ENCODE measurements at regions not wholly inside any gene's neighbourhood (a gene's known extent, or its start where the extent isn't known, plus 50 kb on each side); places are given as distances from the start of the nearest gene placed in this dataset.

DNA sequence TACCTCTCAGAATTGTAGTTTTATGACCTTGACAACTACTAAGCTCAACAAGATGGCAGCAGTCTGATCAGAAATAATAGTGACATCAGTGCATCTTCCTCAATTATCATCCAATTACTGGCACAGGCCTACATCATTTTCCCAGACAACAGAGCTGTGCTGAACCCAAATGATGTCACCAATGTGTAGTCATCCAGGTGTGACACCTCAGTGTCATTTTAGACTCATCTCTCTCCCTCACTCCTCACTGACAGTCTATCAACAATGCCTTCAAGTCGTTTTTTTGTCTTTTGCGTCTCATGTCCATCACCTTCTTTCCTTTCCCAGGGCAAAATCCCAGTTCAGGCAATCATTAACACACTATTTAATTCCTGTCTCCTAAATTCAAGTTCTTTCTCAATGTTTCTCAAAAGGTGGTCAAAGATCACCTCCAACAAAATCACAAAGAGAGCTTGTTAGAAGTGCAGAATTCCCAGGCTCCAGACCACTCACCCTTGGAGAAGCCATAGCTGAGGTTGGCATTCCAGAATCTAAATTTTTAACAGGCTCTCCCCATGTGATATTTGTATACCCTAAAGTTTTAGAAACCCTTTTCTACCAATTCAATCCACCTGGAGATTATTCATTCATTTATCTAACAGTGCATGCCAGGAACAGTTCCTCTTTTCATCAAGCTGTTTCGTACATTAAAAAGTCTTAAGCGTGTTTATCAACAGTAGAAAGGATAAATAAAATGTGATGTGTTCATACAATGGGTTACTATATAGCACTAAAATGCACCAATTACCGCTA lies 125.3 kb upstream of the KLF7 start:
- peak; percentile 11 for DNase-seq

DNA sequence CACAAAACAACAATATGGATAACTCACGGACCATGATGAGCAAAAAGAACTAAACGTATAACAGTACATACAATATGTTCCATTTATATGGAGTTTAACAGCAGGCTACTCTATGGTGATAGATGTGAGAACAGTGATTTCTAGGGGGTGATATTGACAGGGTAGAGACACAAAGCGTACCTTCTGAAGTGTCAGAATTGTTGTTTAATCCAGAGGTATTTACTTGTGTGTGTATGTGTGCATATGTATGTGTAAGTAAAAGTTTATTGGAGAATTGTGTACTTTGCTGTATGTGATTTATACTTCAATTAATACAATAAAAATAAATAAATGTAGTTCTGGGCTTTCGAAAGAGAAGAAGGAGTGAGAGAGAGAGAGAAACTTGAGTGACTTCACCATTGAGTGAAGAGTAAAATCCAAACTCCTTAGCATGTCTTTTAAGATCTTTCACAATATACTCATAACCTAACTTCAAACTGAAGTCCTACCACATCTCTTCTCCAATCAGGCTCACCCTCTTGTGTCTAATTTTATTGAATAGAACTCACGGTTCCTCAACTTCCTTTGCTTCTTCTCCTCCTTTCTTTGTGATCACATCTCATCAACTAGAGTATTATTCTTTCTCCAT lies 126.0 kb upstream of the KLF7 start:
- DNase-seq = no peak

DNA sequence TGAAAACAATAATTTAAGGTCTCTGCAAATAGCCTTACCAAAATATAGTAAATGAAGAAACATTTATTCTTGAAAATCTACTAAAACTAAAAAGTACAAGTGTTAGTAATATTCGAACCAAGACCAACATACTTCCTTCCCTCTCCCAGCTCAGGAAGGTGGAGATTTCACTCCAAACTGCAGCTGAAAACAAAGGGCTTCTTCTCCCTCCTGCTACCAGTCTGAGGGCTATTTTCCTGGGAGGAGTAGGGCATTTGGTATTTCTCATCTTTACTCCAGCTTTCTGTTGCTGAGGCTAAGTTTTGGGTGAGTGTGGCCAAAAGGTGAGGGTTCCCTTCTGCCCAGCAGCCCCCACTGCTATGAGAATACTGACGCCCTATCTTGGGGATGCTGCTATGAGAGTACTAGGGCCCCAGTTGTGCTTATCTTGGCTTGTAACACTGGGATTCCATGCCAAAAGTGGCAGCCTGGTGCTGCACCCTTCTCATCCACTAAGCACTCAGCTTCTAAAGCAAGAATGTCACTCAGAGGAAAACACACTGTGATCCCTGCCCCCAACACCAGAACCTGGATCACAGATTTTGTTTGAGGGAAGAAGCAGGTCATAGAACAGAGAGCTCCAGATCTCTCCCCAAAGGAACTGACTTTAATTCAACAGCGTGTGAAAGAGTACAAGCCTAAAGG lies 130.7 kb upstream of the KLF7 start:
- DNase-seq = no peak

DNA sequence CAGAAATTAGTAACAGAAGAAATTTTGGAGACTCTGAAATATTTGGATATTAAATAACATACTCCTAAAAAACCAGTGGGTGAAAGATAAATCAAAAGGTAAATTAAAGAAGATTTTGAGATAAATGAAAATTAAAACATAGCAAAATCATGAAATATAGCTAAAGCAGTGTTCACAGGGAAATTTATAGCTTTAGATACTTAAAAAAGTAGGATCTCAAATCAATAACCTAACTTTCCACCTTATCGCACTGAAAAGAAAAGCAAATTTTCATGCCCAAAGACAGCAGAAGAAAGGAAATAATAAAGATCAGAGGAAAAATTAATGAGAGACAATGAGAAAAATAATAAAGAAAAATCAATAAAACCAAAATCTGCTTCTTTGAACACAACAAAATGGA lies 135.1 kb upstream of the KLF7 start:
- no peak for DNase-seq

DNA sequence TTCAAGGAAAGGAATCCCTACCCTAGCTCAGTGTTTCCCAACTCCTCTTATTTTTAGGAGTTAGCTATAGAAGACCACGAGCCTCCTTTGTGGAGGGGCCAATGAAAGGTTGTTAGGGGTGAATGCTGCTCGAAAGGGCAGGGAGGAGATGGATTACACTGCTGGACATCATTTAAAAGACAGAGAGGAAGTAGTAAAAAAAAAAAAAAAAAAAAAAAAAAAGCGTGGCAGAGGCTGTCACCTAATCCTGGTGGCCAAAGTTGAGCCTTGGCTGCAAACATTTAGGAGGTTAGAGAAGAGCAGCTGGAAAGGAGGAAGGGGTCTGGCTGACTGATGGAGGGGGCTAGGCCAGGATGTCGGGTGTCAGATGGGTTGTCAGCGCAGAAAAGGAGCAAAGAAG lies 139.0 kb upstream of the KLF7 start:
- peak; percentile 33 for DNase-seq

DNA sequence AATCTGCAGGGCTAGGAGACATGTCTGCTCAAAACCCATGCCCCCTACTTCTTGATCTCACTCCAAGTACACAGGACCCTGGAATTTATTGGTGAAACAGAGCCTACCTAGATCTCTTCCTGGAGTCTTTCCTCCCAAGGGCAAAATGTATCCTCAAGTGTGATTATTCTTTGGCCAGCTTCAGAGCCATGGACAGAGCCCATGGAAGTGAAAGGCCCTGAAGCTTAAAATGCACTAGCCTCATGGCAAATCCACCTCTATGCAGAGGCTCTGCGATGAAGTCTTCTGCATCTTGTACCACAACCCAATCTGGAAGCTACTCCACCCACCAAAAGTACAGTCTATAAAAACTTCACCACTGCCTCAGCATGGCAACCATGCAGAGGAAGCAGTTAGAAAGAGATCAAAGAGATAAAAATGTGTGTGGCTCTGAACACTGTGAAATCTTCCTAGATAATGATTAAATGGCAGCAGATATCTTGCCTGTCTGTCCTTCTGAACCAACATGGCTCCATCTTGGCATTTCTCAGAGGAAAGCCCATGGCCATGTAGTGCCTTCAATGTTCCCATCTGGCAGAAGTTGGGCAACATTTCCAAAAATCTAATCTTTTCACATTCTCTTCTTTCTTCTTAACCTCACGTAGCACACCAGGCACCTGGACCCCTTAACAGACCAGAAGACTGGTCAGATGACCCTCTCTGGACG lies 142.9 kb upstream of the KLF7 start:
- peak; percentile 24 for DNase-seq

DNA sequence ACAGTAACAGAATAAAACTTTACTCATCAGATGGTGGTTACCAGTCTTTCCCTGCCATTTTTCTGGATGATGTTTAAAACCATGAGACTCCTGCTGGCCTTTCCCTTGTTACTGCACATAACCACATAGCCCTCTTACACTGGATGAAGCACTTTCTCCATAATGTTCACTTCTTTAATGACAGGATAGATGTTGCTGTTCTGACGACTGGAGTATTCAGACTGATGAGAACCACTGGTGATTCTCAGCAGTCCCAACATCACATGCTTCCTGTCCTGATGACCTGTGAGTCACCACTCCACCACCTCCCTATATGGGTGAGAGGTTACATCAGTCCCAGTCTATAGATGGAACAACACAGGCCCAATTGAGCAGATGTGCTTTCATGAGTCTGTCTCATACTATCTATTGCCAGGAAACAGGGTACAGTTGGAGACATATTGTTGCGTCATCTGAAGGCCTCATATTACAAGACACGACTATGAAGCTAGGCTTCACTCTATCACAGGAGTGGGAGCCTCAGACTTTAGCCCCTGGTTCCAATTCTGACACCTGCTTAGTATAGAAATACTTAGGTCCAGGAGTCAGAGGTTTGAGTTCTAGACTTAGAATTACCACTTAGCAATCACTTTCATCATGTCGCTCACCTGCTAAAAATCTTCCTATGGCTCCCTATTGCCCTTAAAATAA lies 145.7 kb upstream of the KLF7 start:
- peak; percentile 83 for DNase-seq

DNA sequence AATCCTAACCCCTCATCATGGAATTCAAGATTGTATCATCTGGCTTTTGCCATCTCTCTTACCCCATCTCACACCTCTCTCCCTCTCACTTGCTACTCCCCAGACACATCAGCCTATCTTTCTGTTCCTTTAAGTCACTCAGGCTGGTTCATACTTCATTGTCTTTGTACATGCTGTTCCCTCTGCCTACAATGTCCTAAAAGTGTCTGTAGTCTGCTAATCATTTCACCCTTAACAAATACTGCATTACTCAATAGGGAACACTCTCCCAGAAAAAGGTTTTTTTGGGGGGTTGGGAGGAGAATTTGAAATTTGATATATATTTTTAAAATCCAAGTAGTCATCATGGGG lies 146.2 kb upstream of the KLF7 start:
- no peak for DNase-seq

DNA sequence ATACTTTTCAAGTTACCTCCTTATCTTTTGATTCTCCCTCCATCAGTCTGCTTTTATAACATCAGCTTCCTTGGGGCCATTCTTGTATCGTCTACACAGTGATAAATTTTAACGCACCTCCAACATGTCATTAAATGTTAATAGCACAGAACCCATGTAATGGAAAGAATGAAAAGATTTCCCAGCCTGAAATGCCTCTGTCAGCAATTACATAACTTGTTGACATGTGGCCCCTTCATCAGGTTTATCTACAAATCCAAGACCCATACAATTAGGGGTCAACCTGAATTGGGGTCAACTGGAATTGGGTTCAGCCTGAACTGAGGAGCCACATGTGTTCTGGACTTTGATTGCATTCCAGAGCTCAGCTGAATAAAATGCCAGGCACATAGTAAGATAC lies 148.2 kb upstream of the KLF7 start:
- DNase-seq = no peak

DNA sequence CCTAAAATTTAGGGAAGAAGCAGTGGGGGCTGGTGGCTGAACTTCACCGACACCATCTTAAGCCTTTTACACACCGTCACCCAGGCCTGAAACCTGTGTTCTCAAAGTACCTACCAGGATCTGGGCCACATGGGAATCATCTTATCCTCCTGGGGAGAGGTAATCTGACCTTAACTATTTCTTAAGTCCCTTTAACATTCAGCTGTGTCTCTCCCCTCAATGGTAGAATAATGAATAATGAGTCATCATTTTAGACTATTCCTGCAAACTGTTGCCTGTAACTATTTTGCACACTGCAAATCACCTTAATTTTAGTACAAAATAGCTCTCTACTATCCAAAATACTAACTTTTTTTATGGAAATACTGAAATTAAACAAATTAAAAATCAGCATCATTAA lies 149.4 kb upstream of the KLF7 start:
- no peak for DNase-seq

DNA sequence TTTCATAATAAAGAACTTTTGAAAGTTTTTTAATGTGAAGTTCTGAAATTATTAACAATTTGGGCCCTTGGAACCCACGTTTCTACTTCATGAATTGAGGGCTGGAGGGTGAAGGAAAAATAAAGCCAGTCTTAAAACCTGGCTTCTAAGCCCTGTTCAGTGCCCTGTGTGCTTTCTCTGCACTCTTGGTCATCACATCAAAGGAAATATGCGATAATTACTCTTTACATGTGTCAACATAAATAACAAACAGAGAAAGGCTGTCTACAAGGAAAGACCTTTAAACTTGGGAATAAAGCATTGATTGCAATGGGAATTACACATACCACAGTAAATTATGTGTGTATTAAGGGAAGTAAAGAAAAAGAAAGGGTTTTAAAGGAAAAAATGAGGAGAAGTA lies 150.7 kb upstream of the KLF7 start:
- no peak for DNase-seq

DNA sequence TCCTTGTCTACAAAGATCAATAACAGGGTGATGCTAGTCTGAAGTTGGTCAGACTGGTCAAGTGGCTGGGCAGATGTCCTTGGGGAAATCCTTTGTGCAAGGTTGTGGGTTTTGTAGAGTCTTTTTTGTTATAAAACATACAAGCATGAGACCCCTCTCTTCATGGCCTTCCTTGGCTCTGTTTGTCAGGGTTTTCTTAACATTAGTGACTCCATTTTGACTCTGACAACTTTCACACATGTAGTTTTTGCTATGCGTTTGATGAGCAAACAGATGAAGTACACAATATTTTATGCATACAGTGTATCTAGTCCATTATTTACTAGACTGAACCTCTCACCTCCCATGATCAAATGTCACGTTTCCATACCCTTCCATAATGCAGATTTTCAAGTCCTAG lies 151.2 kb upstream of the KLF7 start:
- no peak for DNase-seq

DNA sequence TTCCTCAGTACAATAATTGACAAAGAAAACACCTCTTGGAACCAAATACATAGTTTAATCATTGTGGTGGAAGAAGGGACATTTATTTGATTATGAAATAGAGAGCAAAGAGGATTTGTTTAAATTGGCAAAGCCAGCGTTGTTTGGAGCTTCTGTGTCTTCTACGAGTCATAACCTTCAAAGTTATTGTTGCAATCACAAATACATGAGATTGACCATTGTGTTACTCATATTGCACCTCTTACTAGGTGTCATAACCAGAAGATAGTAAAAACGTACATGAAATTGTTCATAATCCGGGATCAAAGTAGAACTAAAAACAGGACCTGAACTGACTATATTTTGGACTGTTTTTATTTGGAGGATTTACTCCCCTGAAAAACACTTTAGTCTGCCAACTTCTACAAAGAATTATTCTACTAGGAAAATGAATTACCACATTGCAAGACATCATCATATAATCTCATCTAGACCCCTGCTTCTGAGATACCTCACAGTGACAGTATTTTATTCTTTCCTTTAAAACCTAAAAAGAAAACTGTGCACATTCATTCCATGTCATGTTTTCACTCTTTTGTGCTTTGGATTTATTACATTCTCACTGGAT lies 151.7 kb upstream of the KLF7 start:
- DNase-seq = no peak

DNA sequence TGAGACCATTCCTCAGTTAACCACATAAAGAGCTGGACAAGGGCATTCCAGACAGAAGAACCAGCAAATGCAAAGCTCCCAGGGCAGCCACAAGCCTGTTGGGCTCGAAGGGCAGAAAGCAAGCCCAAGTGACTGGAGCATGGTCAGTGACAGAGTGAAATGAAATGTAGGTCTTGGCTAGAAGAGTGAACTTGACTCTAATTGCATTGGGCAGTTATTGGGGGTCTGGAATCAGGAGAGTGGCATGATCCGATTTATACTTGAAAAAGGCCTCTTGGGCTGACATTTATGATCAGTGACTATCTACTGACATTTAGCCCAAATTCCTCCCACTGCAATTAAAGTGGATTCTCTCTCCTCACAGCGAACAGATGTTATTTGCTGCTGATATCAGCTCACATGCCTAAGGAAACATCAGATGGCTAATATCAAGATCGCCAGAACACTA lies 152.5 kb upstream of the KLF7 start:
- DNase-seq = no peak

DNA sequence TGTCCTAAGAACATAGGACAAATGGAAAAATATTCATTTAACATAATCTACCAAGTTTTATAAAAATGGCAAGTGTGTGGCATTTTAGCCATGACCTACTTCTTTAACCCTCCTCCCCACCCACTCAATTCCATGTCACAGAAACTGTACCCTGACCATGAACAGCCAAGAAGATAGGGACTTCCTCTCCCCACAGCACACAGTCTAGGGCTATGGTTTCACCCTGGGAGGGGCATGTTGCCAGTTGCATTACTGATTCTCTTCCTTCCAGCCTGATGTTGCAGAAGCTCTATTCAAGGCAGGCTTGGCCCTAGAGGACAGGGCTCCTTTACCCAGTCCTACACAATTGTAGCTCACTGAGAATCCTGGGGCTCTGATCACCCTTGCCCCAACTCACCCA lies 153.6 kb upstream of the KLF7 start:
- no peak for DNase-seq

DNA sequence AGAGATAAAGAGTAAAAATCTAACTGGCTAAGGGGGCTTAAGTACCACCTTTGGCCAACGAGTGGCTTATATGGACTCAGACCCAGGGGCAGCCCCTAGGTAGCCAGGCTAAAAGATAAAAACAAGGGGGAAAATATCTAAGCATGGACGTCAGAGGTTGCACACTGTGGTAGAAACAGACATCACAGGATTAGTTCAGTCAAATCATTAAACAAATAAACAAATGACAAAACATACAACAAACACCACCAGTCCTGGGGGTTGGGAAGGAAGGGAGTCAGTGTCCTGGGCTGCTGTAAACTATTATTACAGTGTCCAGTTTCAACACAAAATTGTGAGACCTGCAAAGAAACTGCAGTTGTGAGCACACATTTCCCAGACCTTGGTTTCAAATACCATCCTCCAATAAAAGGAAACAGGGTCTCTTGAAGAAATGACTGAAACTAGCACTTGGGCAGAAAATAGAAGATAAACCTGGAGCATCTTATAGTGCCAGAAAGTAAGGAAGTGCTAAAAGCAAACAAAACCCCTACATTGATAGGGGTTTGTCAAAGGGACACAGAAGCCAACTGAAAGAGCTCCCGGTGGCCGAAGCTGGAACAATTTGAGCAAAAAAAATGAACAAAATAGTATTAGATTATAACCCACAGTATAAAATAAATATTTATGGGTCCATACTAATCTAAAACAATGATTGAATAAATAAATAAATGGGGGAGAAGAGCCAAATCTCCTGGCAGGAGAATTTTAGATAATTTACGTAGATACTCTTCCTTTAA lies 154.8 kb upstream of the KLF7 start:
- DNase-seq = no peak

DNA sequence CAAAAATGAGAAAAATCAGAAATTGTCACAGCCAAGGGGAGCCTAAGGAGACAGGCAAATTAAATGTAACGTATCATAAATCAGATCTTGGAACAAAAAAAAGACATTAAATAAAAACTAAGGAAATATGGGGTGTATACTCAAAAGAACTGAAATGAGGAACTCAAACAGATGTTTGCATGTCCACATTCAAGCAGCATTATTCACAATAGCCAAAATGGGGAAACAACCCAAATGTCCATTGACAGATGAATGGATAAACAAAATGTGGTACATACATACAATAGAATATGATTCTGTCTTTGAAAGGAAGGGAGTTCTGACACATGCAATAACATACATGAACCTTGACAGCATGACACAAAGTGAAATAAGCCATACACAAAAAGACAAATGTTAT lies 155.8 kb upstream of the KLF7 start:
- DNase-seq = peak; percentile 17

DNA sequence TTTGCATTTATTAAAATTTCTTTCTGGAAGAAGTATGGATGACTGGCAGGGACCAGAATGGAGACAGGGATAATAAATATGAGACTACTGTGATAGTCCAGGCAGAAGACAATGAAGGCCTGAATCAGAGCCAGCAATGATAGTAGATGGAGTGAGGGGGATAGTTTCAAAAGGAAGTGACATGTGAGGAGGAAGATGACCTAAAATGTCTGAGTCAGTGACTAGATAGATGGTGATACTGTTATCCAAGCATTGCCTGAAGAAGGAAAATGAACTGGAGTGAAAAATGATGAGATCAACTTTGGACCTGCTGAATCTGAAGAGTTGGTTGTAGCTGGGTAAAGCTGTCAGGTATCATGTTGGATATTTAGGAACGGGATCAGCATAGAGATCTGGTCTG lies 158.3 kb upstream of the KLF7 start:
- DNase-seq = no peak

DNA sequence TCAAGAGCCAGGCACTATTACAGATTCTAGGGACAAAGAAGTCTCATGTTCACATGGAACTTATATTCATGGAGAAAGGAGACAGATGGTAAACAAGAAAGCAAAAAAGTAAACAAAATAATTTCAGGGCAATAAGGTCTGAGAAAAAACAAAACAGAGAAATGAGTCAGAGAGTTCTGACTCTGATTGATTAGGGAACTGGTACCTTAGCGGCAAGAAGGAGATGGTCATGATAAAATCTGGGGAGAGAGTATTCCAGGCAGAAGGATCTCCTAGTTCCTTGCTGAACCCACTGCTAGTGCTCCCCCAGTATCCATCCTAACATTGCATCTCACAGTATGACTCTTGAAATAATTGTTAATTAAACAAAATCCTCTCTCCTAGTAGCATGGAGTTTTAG lies 161.8 kb upstream of the KLF7 start:
- no peak for DNase-seq

DNA sequence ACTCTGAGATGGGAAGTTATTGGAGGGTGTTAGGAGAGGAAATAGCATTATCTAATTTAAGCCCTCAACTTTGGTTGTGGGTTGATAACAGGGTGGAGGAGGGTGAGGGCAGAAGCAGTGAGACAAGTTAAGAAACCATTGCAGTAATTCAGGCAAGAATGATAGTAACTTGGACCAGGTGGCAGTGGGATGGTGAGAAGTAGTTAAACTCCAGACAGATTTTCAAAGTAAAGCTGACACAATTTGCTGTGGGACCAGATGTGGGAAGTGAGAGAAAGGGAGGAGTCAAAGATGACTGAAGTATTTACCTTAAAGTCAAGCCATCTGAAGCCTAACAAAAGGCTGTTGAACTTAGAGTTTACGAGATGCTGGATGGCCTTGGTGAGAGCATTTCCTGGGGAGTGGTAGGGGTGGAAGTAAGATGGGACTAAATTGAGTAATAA lies 163.2 kb upstream of the KLF7 start:
- DNase-seq = peak; percentile 61

DNA sequence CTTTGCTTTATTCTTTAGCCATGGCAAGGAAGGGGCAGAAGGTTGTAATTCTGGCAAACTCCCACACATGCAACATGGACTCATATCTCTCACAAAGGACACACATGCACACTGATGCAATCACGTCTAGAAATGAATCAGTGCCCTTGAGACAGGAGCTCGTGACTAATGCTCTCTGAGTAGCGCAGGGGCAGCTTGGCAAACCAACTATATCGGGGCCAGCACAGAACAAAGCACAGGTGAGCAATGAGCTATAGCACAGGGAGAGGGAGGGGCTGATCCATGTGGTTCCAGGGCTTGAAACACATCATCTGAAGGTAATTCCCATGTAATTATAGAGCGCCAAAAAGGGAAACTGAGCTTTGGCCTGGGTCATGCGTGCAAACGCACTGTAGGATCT lies 165.2 kb upstream of the KLF7 start:
- DNase-seq = peak; percentile 68

DNA sequence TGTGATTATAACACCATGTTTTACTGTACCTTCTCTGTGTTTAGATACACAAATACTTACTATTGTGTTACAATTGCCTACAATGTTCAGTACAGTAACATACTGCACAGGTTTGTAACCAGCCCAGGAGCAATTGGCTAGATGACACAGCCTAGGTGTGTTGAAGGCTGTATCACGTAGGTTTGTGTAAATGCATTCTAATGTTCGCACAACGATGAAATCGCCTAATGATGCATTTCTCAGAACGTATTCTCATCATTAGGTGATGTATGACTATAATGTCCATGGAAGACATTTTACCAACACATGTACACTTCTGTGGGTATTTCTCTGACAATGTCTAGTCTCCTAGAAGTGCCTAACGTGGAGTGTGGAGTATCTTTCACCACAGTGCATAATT lies 165.9 kb upstream of the KLF7 start:
- no peak for DNase-seq

Measured in OCI-M1 (cell line).